HG03442 (cell line): ENCODE measurements at regions not wholly inside any gene's neighbourhood (a gene's known extent, or its start where the extent isn't known, plus 50 kb on each side); places are given as distances from the start of the nearest gene placed in this dataset.
"Not testable (repeated sequence)": the region's sequence is repeated elsewhere in the genome, so short reads cannot be mapped to it uniquely, and the experiment has no call there.

ENCODE experiments used
- ATAC-seq: cut with Tn5 transposase; IDR thresholded peaks from one replicate; pipeline ENCODE4 v1.9.1; 2021; ENCODE audit warnings: mild to moderate bottlenecking, moderate library complexity; ENCODE audit not compliant: unreplicated experiment

GRCh38 chr7:149714081-149714909 is 59.1 kb downstream of the ZNF467 start:
- ATAC-seq: peak; percentile 91

- no peak for ATAC-seq
Measured at GRCh38 chr7:149713731-149714068, 59.7 kb downstream of the ZNF467 start.

GRCh38 chr7:149713061-149713730 is 60.2 kb downstream of the ZNF467 start:
- no peak for ATAC-seq

- no peak for ATAC-seq
Measured at GRCh38 chr7:149708026-149708425, 65.4 kb downstream of the ZNF467 start.

- ATAC-seq: no peak
Measured at GRCh38 chr7:149707448-149707886, 65.9 kb downstream of the ZNF467 start.

GRCh38 chr7:149706398-149706797 is 67.0 kb downstream of the ZNF467 start:
- ATAC-seq: no peak

GRCh38 chr7:149704507-149704906 is 68.9 kb downstream of the ZNF467 start:
- no peak for ATAC-seq

GRCh38 chr7:149703044-149703650 is 70.2 kb downstream of the ZNF467 start:
- no peak for ATAC-seq

GRCh38 chr7:149701495-149702240 is 71.7 kb downstream of the ZNF467 start:
- ATAC-seq: no peak

GRCh38 chr7:149697767-149698166 is 75.6 kb downstream of the ZNF467 start:
- not testable (repeated sequence) for ATAC-seq

GRCh38 chr7:149696280-149696679 is 77.1 kb downstream of the ZNF467 start:
- ATAC-seq: no peak

GRCh38 chr7:149692557-149692982 is 80.8 kb downstream of the ZNF467 start:
- no peak for ATAC-seq

GRCh38 chr7:149692056-149692455 is 81.3 kb downstream of the ZNF467 start:
- no peak for ATAC-seq

- ATAC-seq: no peak
Measured at GRCh38 chr7:149690688-149691446, 82.5 kb downstream of the ZNF467 start.

- no peak for ATAC-seq
Measured at GRCh38 chr7:149689291-149689721, 84.1 kb downstream of the ZNF467 start.

GRCh38 chr7:149688836-149689235 is 84.6 kb downstream of the ZNF467 start:
- ATAC-seq: no peak

GRCh38 chr7:149687820-149688219 is 85.6 kb downstream of the ZNF467 start:
- ATAC-seq: not testable (repeated sequence)

- no peak for ATAC-seq
Measured at GRCh38 chr7:149686449-149686848, 86.9 kb downstream of the ZNF467 start.

- ATAC-seq: no peak
Measured at GRCh38 chr7:149686011-149686410, 87.4 kb downstream of the ZNF467 start.

- ATAC-seq: no peak
Measured at GRCh38 chr7:149685455-149685854, 87.9 kb downstream of the ZNF467 start.
